SU-DHL-6 (cell line): ENCODE measurements at regions not wholly inside any gene's neighbourhood (a gene's known extent, or its start where the extent isn't known, plus 50 kb on each side); places are given as distances from the start of the nearest gene placed in this dataset.

Experiments used
- H2AFZ ChIP-seq: fragments of 200-600 bp; sonication (generic); 2 replicates; pipeline ENCODE4 v1.6.1; 2014; ENCODE audit warnings: low read depth, mild to moderate bottlenecking, moderate library complexity, mixed read lengths, antibody characterized with exemption, low read length; ENCODE audit not compliant: severe bottlenecking
- H3F3A ChIP-seq: fragments of 200-600 bp; shearing (Covaris generic); 2 replicates; pipeline ENCODE4 v1.6.0; 2016; ENCODE audit warnings: antibody characterized with exemption, mild to moderate bottlenecking; ENCODE audit not compliant: insufficient read depth
- H3K27ac ChIP-seq: fragments of 200-600 bp; sonication (generic); 2 replicates; pipeline ENCODE4 v1.5.1; 2016; ENCODE audit warnings: low read depth, mild to moderate bottlenecking, low read length, moderate library complexity, mixed read lengths
- H3K27me3 ChIP-seq: fragments of 200-600 bp; sonication (generic), shearing (Covaris generic); 2 replicates; pipeline ENCODE4 v1.6.0; 2014; ENCODE audit warnings: mild to moderate bottlenecking, low read length
- H3K36me3 ChIP-seq: fragments of 200-600 bp; sonication (generic); 2 replicates; pipeline ENCODE4 v1.6.1; 2014; ENCODE audit warnings: mild to moderate bottlenecking, low read length, mixed read lengths
- H3K4me2 ChIP-seq: fragments of 300-600, 200-600 bp; shearing (Covaris generic), sonication (generic); 2 replicates; pipeline ENCODE4 v1.6.0; 2014; ENCODE audit warnings: low read length, low read depth, mild to moderate bottlenecking; ENCODE audit not compliant: poor library complexity, severe bottlenecking
- H3K4me3 ChIP-seq: fragments of 200-600 bp; sonication (generic); 2 replicates; pipeline ENCODE4 v1.5.1; 2014; ENCODE audit warnings: antibody characterized with exemption, low read length, mild to moderate bottlenecking, mixed read lengths; ENCODE audit not compliant: insufficient read depth, poor library complexity, severe bottlenecking
- H3K79me2 ChIP-seq: fragments of 200-600 bp; sonication (generic); 2 replicates; pipeline ENCODE4 v1.6.1; 2014; ENCODE audit warnings: mild to moderate bottlenecking, low read length, moderate library complexity; ENCODE audit not compliant: insufficient read depth
- H3K9ac ChIP-seq: fragments of 200-600 bp; sonication (generic); 2 replicates; pipeline ENCODE4 v1.7.0; 2014; ENCODE audit warnings: mild to moderate bottlenecking, low read length
- H3K9me2 ChIP-seq: fragments of 200-600 bp; sonication (generic); replicated peaks from 2 replicates; pipeline ENCODE4 v1.6.1; 2014; ENCODE audit warnings: low read length; ENCODE audit not compliant: insufficient read depth
- H3K9me3 ChIP-seq: fragments of 200-600 bp; sonication (generic); 2 replicates; pipeline ENCODE4 v1.6.1; 2014; ENCODE audit warnings: low read length, mixed read lengths; ENCODE audit not compliant: insufficient read depth
- H4K20me1 ChIP-seq: fragments of 200-600 bp; sonication (generic); 2 replicates; pipeline ENCODE4 v1.6.1; 2014; ENCODE audit warnings: low read depth, mild to moderate bottlenecking, antibody characterized with exemption, low read length, moderate library complexity, mixed read lengths
- CTCF ChIP-seq: fragments of 200-600 bp; sonication (generic); IDR thresholded peaks from one replicate; pipeline ENCODE4 v1.5.1; 2017; ENCODE audit warnings: antibody characterized with exemption, mild to moderate bottlenecking, low read length, moderate library complexity; ENCODE audit not compliant: insufficient read depth, poor library complexity, severe bottlenecking
- EZH2phosphoT487 ChIP-seq: fragments of 200-600 bp; sonication (generic), shearing (Covaris generic); conservative IDR thresholded peaks from 2 replicates; pipeline ENCODE4 v1.6.1; 2018; ENCODE audit warnings: mild to moderate bottlenecking, antibody characterized with exemption, low read length, moderate library complexity, mixed read lengths

- Histone ChIP-seq H4K20me1 (no peaks in the 10 kb centered on the region), H3K36me3 (no peaks in the 10 kb centered on the region), H3K4me3 (no peak overlapping the region), H3K27ac (no peak overlapping the region), H3F3A (no peaks in the 10 kb centered on the region), H3K27me3 (no peaks in the 10 kb centered on the region), H3K9me2 (no peaks in the 10 kb centered on the region), H3K4me2 (no peak overlapping the region), H3K79me2 (no peaks in the 10 kb centered on the region), H3K9ac (no peak overlapping the region), H2AFZ (no peak overlapping the region), H3K9me3 (no peaks in the 10 kb centered on the region)
- no peak for TF ChIP-seq CTCF
- no peak for TF ChIP-seq EZH2phosphoT487
Observed at GRCh38 chr2:236748385-236748784, 178.8 kb downstream of the ACKR3 start.

GRCh38 chr2:236748801-236749200, 179.2 kb downstream of the ACKR3 start:
- Histone ChIP-seq H3K27me3 (no peaks in the 10 kb centered on the region), H2AFZ (no peak overlapping the region), H3K4me2 (no peak overlapping the region), H3F3A (no peaks in the 10 kb centered on the region), H4K20me1 (no peaks in the 10 kb centered on the region), H3K27ac (no peak overlapping the region), H3K9me3 (no peaks in the 10 kb centered on the region), H3K9ac (no peak overlapping the region), H3K4me3 (no peak overlapping the region), H3K9me2 (no peaks in the 10 kb centered on the region), H3K36me3 (no peaks in the 10 kb centered on the region), H3K79me2 (no peaks in the 10 kb centered on the region)
- no peak for TF ChIP-seq EZH2phosphoT487
- no peak for TF ChIP-seq CTCF

GRCh38 chr2:236749346-236749745, 179.7 kb downstream of the ACKR3 start:
- Histone ChIP-seq H3K9me2 (no peaks in the 10 kb centered on the region), H3K36me3 (no peaks in the 10 kb centered on the region), H3F3A (no peaks in the 10 kb centered on the region), H2AFZ (no peak overlapping the region), H3K79me2 (no peaks in the 10 kb centered on the region), H3K9ac (no peak overlapping the region), H3K27ac (no peak overlapping the region), H3K27me3 (no peaks in the 10 kb centered on the region), H3K9me3 (no peaks in the 10 kb centered on the region), H3K4me3 (no peak overlapping the region), H4K20me1 (no peaks in the 10 kb centered on the region), H3K4me2 (no peak overlapping the region)
- no peak for TF ChIP-seq EZH2phosphoT487
- no peak for TF ChIP-seq CTCF
